ENCODE measurements at regions not wholly inside any gene's neighbourhood (a gene's known extent, or its start where the extent isn't known, plus 50 kb on each side); places are given as distances from the start of the nearest gene placed in this dataset.

DNA sequence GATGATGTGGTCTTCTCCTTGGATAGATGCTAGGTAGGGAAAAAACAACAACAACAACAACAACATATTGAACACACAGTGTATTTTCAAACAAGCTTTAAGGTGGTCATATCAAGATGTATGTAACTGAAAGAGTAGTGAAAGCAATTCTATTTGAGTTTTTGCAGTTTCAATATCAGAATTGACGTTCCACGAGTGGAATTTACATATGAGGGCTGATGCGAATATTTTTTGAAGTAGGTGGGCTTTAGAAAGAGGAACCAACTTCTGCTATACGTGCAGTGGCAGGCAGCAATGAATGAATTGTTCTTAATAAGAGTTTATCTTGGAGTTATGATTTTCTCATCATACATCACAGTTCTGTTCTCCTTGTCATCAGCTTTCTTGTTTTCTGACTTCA, 151.9 kb upstream of the CNTN3 start:
- WGBS, 4 donors: 63 to 65% (median 64%) methylated on average over 4 of the region's 4 CpGs
- H3K36me3 ChIP-seq (replicated peaks in 1 of 2): no peaks in the 10 kb centered on the region
- intact Hi-C loops (cut with DNase I): no loop called here
- H3K27me3 ChIP-seq: no peaks in the 10 kb centered on the region
- no peak for DNase-seq
- TF ChIP-seq, protein P1, sequence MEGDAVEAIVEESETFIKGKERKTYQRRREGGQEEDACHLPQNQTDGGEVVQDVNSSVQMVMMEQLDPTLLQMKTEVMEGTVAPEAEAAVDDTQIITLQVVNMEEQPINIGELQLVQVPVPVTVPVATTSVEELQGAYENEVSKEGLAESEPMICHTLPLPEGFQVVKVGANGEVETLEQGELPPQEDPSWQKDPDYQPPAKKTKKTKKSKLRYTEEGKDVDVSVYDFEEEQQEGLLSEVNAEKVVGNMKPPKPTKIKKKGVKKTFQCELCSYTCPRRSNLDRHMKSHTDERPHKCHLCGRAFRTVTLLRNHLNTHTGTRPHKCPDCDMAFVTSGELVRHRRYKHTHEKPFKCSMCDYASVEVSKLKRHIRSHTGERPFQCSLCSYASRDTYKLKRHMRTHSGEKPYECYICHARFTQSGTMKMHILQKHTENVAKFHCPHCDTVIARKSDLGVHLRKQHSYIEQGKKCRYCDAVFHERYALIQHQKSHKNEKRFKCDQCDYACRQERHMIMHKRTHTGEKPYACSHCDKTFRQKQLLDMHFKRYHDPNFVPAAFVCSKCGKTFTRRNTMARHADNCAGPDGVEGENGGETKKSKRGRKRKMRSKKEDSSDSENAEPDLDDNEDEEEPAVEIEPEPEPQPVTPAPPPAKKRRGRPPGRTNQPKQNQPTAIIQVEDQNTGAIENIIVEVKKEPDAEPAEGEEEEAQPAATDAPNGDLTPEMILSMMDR (IDR thresholded peaks at IDR 0.05): no peak
- TF ChIP-seq POLR2A (IDR thresholded peaks at IDR 0.05): no peak
- no peak overlapping the region for H3K4me3 ChIP-seq
- H3K9me3 ChIP-seq (replicated peaks in 1 of 3): no peaks in the 10 kb centered on the region
- no peaks in the 10 kb centered on the region for H3K4me1 ChIP-seq (replicated peaks in 1 of 2)
- no peak overlapping the region for H3K27ac ChIP-seq

DNA sequence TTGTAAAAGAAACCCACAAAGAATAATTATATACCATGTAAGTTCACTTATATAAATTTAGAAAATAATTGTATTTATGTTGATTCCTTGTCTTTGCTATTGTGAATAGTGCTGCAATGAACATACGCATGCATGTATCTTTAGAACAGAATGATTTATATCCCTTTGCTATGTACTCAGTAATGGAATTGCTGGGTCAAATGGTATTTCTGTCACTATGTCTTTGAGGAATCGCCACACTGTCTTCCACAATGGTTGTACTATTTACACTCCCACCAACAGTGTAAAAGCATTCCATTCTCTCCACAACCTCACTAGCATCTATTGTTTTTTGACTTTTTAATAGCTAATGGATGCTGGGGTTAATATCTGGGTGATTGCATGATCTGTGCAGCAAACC, 149.4 kb upstream of the CNTN3 start:
- intact Hi-C loops (cut with DNase I): no loop called here
- TF ChIP-seq POLR2A (IDR thresholded peaks at IDR 0.05): no peak
- TF ChIP-seq, protein P1 (IDR thresholded peaks at IDR 0.05): no peak
- H3K9me3 ChIP-seq (replicated peaks in 1 of 3): no peaks in the 10 kb centered on the region
- 55 to 70% (median 62%) methylated on average over 2 of the region's 2 CpGs for WGBS, 4 donors
- no peaks in the 10 kb centered on the region for H3K27me3 ChIP-seq
- H3K4me1 ChIP-seq (replicated peaks in 1 of 2): no peaks in the 10 kb centered on the region
- no peak for DNase-seq
- no peak overlapping the region for H3K4me3 ChIP-seq
- H3K27ac ChIP-seq: no peak overlapping the region
- no peaks in the 10 kb centered on the region for H3K36me3 ChIP-seq (replicated peaks in 1 of 2)

DNA sequence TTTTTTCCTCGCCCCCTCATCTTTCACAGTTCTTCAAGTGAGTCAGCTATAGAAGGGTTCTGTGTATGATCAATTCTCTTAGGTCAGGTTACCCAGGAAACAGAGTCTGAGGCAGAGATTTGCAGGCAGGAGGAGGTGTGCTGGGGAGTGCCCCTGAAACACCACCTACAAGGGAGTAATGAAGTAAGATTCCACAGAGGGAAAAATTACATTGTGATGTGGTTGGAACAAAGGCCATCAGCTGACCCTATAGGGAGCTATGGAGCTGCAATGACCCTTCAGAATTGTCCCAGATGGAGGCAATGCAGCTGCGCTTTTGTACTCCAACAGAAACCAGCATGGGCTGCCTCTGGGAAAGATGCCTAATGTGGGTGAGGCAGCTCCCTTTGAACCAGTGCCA, 142.2 kb upstream of the CNTN3 start:
- no peak for TF ChIP-seq POLR2A (IDR thresholded peaks at IDR 0.05)

DNA sequence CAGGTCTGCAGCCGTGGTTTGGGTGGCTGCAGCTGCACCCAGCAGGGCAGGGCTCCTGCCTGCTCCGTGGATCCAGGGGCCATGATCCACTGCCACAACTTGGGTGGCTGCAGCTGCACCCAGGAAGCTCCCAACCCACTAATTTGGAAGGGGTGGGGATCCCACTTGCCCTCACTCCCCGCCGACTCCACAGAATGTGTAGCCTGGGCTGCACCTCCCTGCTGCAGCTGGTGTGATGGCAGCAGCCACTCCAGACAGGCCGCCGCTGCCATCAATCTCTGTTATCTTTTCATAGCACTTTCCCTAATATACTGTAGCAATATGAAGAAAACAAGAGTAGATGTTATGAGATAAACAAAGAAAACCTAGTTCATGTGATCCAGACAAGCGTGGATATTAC, 137.8 kb upstream of the CNTN3 start:
- Histone ChIP-seq H3K27ac (no peak overlapping the region), H3K9me3 (replicated peaks in 1 of 3) (no peaks in the 10 kb centered on the region), H3K4me1 (replicated peaks in 1 of 2) (no peaks in the 10 kb centered on the region), H3K36me3 (replicated peaks in 1 of 2) (no peaks in the 10 kb centered on the region), H3K4me3 (no peak overlapping the region), H3K27me3 (no peaks in the 10 kb centered on the region)
- 76 to 87% (median 83%) methylated on average over 3 to 7 of the region's 7 CpGs for WGBS, 4 donors
- TF ChIP-seq POLR2A (IDR thresholded peaks at IDR 0.05): no peak
- TF ChIP-seq, protein P1 (IDR thresholded peaks at IDR 0.05): no peak
- intact Hi-C loops (cut with DNase I): no loop called here
- no peak for DNase-seq

More for the DNA sequence above, 142.2 kb upstream of the CNTN3 start:
- Histone ChIP-seq H3K27ac (no peak overlapping the region), H3K4me1 (replicated peaks in 1 of 2) (no peaks in the 10 kb centered on the region), H3K9me3 (replicated peaks in 1 of 3) (no peaks in the 10 kb centered on the region), H3K27me3 (no peaks in the 10 kb centered on the region), H3K36me3 (replicated peaks in 1 of 2) (no peaks in the 10 kb centered on the region), H3K4me3 (no peak overlapping the region)
- intact Hi-C loops (cut with DNase I): no loop called here
- WGBS, 4 donors: 65 to 73% (median 72%) methylated on average over 2 of the region's 2 CpGs
- DNase-seq: no peak

DNA sequence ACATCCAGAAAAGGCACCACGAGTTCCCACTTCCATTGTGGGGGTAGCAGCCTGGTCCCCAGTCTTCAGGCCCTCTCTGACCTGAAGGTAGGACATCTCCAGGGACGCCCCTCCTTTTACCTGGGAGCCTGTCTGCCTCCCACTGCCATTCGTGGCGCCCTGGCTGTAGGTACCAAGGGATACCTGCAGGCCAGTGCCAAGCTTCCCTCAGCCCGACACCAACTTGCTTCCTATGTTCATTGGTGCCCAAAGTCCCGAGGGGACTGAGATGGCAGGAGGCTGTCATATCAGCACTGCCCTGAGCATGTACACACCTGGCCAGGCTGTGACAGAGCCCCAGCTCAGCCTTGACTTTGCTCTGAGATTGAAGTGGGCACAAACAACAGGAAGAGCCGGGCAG, 137.3 kb upstream of the CNTN3 start:
- no peak for DNase-seq
- H3K36me3 ChIP-seq (replicated peaks in 1 of 2): no peaks in the 10 kb centered on the region
- no peaks in the 10 kb centered on the region for H3K4me1 ChIP-seq (replicated peaks in 1 of 2)
- H3K27me3 ChIP-seq: no peaks in the 10 kb centered on the region
- WGBS, 4 donors: 66 to 87% (median 71%) methylated on average over 5 to 7 of the region's 7 CpGs
- intact Hi-C loops (cut with DNase I): no loop called here
- H3K27ac ChIP-seq: no peak overlapping the region
- H3K4me3 ChIP-seq: no peak overlapping the region
- no peak for TF ChIP-seq POLR2A (IDR thresholded peaks at IDR 0.05)
- TF ChIP-seq, protein P1 (IDR thresholded peaks at IDR 0.05): no peak
- H3K9me3 ChIP-seq (replicated peaks in 1 of 3): no peaks in the 10 kb centered on the region

Data from adrenal gland (tissue), 9 donors.